COLO668 (cell line): ENCODE measurements at regions not wholly inside any gene's neighbourhood (a gene's known extent, or its start where the extent isn't known, plus 50 kb on each side); places are given as distances from the start of the nearest gene placed in this dataset.

ENCODE experiments used
- DNase-seq: peaks from one replicate; lab custom pipeline; 2025; ENCODE audit not compliant: unreplicated experiment; lab: John Stamatoyannopoulos, UW

GRCh38 chr12:11564984-11565651 lies 84.4 kb upstream of the ETV6 start:
- no peak for DNase-seq

- no peak for DNase-seq
Measured at GRCh38 chr12:11565752-11566151, 83.7 kb upstream of the ETV6 start.

- no peak for DNase-seq
Measured at GRCh38 chr12:11568155-11568761, 81.2 kb upstream of the ETV6 start.

- no peak for DNase-seq
Measured at GRCh38 chr12:11568762-11569478, 80.6 kb upstream of the ETV6 start.

- no peak for DNase-seq
Measured at GRCh38 chr12:11569716-11570115, 79.8 kb upstream of the ETV6 start.

- no peak for DNase-seq
Measured at GRCh38 chr12:11573880-11574279, 75.6 kb upstream of the ETV6 start.

GRCh38 chr12:11576104-11576503 lies 73.4 kb upstream of the ETV6 start:
- DNase-seq, result no peak

- DNase-seq, result no peak
Measured at GRCh38 chr12:11577658-11578260, 71.7 kb upstream of the ETV6 start.

- no peak for DNase-seq
Measured at GRCh38 chr12:11578461-11578993, 70.9 kb upstream of the ETV6 start.

GRCh38 chr12:11580125-11580751 lies 69.2 kb upstream of the ETV6 start:
- DNase-seq, result no peak

- DNase-seq, result peak; percentile 54
Measured at GRCh38 chr12:11581179-11581755, 68.2 kb upstream of the ETV6 start.

- DNase-seq, result no peak
Measured at GRCh38 chr12:11584221-11584855, 65.1 kb upstream of the ETV6 start.

- no peak for DNase-seq
Measured at GRCh38 chr12:11592484-11592883, 57.0 kb upstream of the ETV6 start.

GRCh38 chr12:11593013-11593412 lies 56.5 kb upstream of the ETV6 start:
- DNase-seq, result no peak

GRCh38 chr12:11595080-11595479 lies 54.4 kb upstream of the ETV6 start:
- no peak for DNase-seq

- DNase-seq, result no peak
Measured at GRCh38 chr12:11596141-11596540, 53.3 kb upstream of the ETV6 start.

GRCh38 chr12:11598900-11599299 lies 50.6 kb upstream of the ETV6 start:
- DNase-seq, result no peak
